Right kidney (tissue), 1 donor: ENCODE measurements at regions not wholly inside any gene's neighbourhood (a gene's known extent, or its start where the extent isn't known, plus 50 kb on each side); places are given as distances from the start of the nearest gene placed in this dataset.
A peak's percentile ranks its signal among the peaks of the same experiment; 100 is the strongest.
"Not testable (repeated sequence)": the region's sequence is repeated elsewhere in the genome, so short reads cannot be mapped to it uniquely, and the experiment has no call there.

Source experiments
- DNase-seq: peaks from one replicate; pipeline ENCODE4 v3.0.0-alpha.2; 2016

DNA sequence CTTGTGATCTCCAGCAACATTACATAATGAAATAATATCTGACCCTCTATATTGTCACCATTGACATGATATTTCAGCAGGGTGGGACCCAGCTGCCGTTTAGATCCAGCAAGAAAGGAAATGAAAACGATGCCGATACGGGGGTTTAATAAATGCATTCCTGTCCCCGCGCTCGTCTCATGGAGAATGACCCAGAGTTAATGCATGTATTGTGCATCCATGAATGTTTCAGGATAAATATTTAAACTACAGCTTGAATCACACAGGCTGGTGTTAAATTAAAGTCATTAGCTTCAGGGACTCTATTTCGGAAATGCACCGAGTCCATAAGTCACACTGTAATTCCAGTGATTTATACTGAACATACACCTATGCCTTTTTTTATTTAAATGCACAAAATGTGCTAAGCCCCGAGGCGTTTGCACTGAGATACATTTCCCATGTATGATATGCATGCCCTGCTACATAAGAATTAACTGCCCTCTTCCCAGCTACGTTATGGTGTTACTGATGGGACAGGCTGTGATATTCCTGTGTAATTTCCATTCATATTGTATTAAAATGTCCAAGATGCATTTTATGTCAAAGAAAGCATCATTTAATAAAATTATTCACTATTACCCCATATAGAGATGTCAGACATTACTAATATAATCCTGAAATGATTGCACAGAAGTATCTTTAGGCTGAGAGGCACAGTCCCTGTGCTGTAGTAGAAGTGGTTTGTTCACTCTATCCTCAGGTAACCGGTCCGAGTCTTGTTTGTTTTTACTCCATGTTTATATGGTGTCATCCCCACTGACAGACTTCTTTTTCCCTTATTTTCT lies 109.3 kb upstream of the ZNF516 start:
- DNase-seq: no peak

DNA sequence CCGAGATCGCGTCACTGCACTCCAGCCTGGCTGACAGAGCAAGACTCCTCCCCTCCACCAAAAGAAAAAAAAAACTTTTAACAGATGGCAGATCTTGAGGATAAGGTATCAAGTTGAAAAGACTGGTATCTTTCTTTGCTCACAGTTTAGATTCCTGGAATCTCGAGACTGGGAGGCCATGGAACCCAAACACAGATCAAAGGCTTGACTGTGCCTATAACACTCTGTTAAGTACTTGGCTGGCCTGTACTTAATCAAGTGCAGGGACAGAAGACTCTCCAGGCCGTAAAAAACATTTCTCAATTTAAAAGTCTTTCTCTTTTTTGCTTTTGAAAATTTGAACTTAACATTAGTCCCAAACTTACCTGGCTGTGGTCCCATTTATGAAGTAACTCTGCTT lies 107.1 kb upstream of the ZNF516 start:
- DNase-seq: no peak

DNA sequence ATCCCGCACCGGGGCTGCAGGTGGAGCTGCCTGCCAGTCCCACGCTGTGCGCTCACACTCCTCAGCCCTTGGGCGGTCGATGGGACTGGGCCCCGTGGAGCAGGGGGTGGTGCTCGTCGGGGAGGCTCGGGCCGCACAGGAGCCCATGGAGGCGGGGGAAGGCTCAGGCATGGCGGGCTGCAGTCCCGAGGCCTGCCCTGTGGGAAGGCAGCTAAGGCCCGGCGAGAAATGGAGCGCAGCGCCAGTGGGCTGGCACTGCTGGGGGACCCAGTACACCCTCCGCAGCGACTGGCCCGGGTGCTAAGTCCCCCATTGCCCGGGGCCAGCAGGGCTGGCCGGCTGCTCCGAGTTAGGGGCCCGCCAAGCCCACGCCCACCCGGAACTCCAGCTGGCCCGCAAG lies 105.0 kb upstream of the ZNF516 start:
- DNase-seq: not testable (repeated sequence)

DNA sequence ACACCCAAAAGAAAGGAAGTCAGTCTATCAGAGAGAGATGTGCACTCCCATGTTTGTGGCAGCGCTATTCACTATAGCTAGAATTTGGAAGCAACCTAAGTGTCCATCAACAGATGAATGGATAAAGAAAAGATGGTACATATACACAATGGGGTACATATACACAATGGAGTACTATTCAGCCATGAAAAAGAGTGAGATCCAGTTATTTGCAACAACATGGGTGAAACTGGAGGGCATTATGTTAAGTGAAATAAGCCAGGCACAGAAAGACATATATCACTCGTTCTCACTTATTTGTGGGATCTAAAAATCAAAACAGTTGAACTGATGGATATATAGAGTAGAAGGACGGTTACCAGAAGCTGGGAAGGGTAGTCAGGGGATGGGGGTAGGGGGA lies 99.9 kb upstream of the ZNF516 start:
- no peak for DNase-seq

DNA sequence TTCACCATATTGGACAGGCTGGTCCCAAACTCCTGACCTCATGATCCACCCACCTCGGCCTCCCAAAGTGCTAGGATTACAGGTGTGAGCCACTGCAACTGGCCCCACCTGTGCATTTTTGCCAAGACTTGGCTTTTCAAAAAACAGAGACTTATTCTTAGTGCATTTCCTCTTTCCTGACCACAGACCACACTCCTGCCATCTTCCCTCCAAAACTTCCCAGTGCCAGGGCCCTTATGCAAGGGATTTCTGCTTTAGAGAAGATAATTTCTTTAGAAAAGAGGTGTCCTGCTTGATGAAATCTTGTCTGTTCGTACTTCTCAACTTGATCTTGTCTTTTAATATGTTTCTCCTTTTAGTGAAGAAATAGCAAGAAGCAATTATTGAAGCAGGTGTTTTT lies 98.8 kb upstream of the ZNF516 start:
- DNase-seq: no peak

DNA sequence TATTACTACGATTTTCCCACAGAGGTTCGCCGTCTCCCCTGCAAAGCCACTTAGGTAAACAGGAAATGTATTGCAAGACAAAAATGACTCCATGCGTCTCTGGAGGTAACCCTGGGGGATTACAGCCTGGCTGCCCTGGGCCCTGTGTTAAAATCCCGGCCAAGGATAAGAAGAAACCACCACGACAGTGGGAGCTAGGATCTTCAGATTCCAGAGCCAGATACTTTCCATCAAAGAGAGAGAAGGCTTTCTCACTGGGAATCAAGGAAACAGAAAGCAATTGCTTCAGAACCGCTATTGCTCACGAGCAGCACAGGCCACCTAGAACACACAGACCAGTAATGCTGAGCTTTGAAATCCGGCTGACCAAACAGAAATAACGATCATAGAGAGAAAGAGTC lies 97.9 kb upstream of the ZNF516 start:
- DNase-seq: no peak

DNA sequence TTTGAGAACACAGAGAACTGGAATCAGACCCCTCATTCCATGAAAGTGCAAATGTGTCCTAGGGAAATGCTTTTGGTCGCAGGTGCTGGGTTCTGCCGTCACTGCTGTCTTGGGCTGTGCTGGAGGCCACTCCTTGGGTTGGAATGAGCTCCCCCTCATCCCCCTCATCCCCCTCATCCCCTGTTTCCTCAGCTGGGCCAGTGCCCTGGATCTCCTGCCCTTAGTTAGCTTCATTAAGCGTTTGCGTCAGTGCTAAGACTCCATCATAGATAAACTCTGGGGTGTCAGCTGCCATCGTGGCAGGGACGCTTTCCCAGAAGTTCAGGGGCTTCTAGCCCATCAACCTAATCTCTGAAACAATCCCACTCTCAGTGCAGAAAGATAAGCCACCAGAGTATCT lies 97.1 kb upstream of the ZNF516 start:
- no peak for DNase-seq

DNA sequence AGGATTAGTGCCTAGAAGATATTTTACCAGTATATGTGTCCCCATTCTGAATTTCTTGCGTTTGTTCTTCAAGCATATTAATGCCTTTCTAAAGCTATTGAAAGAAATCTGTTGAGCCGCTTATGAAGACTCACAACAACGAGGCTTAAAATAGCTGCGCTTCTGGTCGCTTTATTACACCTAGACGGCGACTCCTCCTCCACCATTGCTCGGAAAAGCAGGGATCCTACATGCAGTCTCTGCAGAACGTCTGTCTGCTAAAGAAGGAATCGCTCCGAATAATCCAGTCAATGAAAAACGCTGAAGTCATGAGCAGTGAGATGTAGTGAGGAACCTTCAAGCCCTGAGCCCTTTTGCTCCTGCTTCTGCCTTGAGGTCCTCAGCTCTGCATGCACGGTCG lies 94.8 kb upstream of the ZNF516 start:
- no peak for DNase-seq

DNA sequence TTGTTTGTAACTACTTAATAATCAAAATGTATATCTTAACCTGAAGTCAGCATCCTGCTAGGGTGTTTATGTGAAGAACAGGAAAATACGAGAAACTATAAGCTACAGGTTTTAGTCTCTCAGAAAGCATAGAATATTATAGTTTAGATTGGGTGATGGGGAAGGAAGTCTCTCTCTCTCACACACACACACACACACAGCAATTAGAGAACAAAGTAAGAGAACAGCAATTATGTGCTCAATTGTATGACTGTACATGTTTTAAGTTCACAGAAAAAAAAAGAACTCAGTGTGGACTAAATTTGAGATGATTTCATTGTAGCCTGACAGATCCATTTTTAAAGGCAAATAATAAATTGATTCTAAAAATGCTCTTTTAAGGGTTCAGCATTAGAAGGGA lies 94.3 kb upstream of the ZNF516 start:
- no peak for DNase-seq

DNA sequence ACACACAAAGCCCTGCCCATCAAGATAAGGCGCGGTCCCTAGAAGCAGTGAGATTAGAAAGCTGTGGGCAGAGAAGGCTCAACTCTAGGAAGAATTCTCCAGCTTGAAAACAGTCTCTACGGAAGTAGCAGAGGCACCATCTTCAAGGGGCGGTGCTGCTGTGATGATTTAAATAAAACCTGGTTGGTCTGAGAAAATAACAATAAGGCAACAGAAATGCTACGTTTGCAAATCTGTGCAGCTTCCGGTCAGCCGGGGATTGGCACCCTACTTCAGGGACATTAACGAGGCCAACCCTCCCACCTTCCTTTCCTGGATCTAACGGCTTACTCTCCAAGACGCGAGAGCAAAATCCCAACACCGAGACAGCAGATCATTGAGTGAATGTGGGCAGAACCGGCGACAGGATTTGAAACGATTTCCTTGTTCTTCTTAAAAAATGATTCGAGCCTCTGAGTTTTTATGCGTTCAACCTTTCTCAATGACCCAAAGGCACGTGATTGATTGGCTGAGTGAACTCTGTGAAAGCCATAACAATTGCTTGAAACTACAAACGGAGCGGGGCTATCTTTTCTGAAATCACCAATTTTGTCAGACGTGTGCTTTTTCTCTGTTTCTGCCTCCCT lies 93.7 kb upstream of the ZNF516 start:
- peak; percentile 52 for DNase-seq

DNA sequence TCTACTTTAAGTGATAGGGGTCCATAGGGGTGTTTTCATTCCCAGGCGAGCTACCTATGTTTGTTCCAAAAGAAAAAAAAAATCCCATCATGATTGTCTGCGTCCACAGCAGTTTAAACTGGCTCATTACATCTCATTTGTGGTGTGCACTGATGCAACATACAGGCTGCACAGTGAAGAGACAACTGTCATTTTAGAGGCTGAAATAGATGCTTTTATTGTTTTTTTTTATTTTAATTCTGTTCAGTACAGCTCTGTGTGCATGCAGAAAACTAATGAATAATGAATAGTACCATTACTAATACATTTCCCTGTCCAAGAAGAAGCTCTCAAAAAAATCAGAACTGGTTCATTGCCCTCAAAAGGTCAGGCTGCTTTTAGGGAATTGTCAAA lies 92.8 kb upstream of the ZNF516 start:
- no peak for DNase-seq

DNA sequence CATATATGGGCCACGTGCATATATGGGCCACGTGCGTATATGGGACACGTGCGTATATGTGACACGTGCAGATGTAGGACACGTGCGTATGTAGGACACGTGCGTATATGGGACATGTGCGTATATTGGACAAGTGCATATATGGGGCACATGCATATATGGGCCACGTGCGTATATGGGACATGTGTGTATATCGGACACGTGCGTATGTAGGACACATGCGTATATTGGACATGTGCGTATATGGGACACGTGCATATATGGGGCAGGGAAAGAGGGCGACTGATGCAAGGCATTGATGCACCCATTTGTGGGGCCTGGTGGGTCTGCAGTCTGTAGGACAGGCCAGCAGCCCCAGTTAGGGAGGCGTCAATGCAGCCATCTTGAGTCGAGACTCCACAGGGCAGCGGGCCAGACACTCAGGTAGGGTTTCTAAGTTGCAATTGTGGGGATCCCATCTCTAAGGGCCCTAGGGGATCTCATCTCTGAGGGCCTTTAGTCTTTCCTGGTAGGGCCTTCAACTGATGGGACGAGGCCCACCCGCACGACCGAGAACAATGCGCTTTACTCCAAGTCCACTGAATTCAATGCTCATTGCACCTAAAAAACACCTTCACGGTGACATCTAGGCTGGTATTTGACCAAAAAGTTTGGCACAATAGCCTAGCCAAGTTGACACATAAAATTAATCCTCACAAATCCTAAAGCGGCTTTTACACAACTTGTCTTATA lies 92.3 kb upstream of the ZNF516 start:
- no peak for DNase-seq

DNA sequence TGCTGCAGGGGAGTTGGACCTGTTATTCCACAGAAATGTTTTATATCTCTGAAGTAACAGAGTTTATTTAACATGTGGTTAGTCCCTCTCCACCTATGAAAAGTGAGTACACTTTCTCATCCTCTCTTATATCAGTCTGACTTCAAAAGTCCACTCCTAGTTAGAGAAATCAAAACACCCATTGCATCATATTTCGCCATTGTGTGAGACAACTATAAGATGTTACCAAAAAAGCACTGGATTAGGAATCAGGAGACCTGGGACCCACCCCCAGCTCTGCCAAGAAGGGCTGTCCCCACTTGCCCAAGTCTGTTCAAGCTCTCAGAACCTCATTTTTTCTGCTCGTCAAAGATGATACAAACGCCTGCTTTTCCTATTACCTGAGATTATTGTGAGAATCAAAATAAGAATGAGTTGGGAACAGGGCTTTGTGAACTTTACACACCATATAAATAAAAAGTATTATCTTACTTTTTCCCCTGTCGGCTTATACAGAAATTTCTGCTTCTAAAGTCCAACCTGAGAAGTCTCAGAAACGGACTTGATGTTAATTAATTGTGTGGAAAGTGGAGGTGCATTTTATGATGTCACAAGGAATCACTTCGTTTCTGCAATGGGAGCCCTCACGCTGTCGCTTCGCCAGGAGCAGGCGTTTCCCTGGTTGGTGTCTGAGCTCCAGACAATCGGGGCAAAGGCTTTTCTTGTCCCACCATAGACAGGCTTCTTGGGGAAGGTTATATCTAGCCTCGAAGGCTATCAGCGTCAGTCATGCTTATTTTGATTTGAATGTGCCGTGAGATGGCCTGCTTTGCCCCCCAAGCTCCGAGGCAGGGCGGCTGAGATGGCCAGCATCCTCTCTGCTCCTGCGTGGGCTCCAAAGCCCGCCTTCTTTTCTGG lies 89.6 kb upstream of the ZNF516 start:
- no peak for DNase-seq

DNA sequence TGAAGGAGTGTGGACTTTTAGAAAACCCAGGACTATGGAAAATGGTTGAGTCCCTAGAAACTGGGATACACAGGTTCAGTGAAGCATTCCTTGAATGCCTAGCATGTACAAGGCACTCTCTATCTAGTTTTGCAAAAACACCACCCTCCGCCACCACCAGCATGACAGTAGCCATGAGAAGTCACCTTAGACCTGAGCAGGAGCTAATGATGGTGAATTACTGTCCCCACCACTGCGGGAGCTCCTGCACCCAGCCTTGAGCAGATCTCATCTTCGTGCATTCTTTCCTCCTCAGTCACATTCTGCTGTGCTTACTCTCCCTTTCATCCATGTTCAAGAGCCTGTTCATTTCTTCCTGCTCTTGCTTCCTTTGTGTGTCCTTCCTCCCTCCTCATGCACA lies 86.2 kb upstream of the ZNF516 start:
- DNase-seq: no peak

DNA sequence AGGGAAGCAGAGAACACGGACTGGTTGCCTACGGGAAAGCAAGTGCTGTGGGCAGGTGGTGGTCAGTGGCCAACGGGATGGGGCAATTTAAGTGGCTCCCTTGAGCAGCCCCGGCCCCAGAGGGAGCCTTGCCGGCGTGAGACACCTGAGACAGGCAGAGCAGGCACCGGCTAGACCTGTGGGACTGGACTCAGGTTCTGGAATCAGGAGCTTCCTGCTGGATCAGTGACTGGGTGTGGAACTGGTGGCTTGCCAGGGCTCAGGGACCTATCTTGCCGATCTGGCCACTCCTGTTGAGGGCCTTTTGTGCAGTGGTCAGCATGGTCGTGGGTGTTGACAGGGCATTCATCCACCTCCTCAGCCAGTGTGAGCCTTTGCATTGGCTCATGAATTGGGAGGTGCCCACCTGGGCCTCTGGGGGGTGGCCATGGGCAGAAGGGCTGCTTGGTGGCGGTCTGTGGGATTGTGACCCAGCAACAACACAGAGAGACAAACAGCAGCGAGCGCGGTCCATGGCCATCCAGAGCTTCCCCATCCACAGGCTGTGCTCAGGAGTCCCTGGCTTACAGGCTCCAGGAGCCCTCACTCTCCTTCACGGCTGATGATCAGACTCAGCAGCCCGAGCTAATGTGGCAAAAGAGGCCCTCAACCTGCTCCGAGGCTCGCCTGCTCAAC lies 85.4 kb upstream of the ZNF516 start:
- DNase-seq: no peak

DNA sequence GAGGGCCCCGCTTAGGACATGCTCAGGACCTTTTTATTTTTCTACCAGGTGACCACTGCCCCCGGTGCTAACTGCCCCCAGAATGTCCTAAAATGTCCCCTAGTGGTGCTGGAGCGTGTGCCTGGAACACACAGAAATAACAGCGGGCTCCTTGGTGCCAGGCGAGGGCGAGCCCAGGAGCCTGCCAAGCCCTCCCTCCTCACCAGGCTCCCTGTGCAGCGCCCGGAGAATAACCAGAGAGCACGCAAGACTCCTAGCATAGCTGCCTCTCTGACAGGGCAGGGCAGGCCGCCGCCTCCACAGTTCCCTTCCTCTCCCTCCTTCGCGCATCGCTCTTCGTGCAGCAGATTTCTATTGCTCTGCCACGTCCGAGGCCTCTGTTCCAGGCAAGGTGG lies 84.3 kb upstream of the ZNF516 start:
- DNase-seq: no peak

DNA sequence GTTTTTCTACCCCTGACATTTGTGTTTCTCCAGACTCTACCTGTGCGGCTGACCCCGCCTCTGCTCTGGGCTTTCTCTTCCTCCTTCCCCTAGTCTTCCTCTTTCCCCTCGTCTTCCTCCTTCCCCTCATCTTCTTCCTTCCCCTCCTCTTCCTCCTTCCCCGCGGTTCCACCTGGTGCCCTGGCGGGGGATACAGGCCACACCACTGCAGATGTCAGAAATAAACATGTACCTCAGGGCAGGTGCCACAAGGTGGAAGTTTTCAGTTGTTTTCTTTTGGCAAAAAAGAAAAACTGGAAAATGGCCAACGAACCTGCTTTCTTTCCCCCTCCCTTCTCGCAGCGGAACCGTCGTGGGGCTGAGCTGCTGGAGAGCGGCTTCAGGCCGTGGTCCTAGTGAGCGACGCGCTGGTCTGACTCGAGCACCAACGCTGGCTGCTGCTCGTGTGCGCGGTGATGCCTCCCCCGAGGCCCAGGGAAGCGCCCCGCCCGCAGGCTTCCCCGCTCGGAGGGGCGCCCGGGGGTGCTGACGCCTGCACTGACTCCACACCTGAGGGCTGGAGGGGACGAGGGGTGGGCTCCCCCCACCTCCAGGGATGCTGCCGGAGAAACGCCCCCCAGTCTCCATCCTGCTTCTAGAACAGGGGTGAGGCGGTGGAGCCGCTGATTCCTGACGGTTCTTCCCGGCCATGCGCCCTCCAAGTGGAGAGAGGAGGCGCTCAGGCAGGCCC lies 83.7 kb upstream of the ZNF516 start:
- DNase-seq: peak; percentile 71

DNA sequence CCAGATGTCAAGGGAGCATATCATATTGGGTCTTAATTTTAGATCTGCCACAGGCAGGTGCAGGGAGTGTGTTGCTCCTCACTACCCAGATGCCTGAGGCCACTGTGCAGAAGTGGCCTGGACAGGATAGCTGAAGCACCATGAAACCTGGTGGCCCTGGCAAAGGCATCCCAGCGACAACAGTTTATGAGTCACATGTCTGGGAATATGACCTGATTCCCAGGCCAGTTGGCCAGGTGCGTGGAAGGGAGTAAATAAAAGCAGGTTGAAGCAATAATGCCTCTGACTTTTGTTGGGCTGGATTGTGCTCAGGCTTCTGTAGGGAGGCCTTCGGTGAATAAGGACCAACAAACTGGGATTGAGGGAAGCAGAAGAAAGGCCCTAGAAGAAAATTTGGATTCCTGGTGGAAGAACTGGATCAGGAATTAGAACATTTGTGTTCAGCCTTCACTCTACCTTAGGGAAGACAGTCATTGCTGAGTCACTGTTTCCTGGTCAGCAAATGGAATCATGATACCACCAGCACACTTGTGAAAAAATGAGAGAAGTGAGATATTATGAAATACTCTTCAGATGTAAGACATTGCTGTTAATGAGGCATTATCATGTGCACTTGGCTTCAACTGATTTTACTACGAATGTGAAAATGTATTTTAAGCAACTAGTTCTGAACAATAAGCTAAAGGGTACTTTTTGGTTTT lies 78.4 kb upstream of the ZNF516 start:
- no peak for DNase-seq

DNA sequence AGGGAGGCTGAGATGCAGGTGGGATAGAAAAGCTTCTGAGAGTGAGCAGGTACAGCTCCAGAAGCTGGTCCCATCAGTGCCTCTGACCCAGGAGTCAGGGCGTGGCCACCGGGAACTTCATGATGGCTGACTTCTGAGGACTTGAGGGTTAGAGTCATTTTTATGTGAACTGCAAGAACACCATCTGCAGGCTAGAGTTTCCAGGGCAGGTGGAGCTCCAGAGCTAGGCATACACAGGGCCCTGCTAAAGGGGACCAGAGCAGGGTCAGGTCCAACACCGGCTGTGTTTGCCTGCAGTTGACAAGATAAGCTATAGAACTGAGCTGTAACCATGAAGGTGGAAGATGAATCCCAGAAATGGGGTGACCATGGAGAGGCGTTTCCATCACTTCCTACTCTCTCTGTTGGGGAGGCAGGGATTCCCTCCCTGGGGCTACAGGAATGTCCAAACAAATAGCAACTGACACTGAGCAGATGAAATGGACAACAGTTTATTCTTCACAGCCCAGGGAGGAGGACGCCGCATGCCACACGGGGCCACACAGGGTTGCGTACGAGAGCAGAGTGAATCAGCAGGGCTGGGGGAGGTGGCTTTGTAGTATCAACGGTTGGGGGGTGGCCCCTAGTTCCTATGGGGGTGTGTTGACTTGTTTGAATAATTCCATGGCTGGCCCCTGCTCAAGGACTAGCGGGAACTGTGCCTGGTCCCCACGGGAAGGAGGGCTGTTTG lies 77.6 kb upstream of the ZNF516 start:
- no peak for DNase-seq

DNA sequence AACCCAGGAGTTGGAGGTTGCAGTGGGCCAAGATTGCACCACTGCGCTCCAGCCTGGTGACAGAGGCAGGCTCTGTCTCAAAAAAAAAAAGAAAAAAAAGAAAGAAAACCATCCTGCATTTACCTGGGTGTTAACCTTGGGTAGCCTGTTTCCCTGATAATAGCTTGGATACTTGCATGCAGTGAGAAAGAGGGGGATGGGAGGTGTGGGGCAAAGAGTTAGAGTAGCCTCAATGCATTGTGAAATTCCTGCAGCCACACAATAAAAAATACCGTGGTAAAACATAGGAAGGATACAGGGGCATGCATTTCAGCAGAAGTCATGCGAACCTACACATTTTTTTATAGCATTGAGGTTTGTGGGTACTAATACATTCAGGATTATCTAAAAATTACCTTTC lies 76.6 kb upstream of the ZNF516 start:
- DNase-seq: no peak
